ENCODE measurements at regions not wholly inside any gene's neighbourhood (a gene's known extent, or its start where the extent isn't known, plus 50 kb on each side); places are given as distances from the start of the nearest gene placed in this dataset.

DNA sequence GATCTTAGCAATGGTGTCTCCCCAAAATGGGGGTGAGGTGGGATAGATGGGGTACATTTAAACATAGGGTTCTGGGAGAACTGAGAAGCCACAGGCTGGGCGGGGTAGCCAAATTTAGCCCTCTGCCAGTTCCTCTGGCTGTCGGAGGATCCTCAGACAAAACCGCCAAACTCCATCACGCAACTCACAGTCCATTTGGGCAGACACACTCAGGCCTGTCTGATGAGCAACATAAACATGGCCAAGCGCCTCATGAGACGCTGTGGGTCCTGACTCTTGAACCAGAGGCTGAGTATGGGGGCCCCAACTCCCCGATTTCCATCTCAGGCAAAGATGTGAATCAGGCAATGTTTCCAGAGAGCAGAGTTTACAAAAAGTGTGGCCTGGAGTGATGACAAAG, 162.3 kb downstream of the FGF18 start:
- TF ChIP-seq, protein P1, sequence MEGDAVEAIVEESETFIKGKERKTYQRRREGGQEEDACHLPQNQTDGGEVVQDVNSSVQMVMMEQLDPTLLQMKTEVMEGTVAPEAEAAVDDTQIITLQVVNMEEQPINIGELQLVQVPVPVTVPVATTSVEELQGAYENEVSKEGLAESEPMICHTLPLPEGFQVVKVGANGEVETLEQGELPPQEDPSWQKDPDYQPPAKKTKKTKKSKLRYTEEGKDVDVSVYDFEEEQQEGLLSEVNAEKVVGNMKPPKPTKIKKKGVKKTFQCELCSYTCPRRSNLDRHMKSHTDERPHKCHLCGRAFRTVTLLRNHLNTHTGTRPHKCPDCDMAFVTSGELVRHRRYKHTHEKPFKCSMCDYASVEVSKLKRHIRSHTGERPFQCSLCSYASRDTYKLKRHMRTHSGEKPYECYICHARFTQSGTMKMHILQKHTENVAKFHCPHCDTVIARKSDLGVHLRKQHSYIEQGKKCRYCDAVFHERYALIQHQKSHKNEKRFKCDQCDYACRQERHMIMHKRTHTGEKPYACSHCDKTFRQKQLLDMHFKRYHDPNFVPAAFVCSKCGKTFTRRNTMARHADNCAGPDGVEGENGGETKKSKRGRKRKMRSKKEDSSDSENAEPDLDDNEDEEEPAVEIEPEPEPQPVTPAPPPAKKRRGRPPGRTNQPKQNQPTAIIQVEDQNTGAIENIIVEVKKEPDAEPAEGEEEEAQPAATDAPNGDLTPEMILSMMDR (IDR thresholded peaks at IDR 0.05; ENCODE audit: low read length) = no peak
- TF ChIP-seq EZH2 (IDR thresholded peaks at IDR 0.05; ENCODE audit: borderline replicate concordance, low read length) = no peak
